ENCODE measurements at regions not wholly inside any gene's neighbourhood (a gene's known extent, or its start where the extent isn't known, plus 50 kb on each side); places are given as distances from the start of the nearest gene placed in this dataset.

- CTCF ChIA-PET = interaction anchor here (0.6 kb wide), 1 partner anchor 1184 kb away, joined by 4 read pairs; no protein-coding TSS in a partner anchor
Measured at GRCh38 chr1:30336550-30337323, 386.6 kb downstream of the MATN1 start.

GRCh38 chr1:30335997-30336390 lies 387.4 kb downstream of the MATN1 start:
- no peak for DNase-seq (ENCODE audit: low spot score)
- TF ChIP-seq, protein P1, sequence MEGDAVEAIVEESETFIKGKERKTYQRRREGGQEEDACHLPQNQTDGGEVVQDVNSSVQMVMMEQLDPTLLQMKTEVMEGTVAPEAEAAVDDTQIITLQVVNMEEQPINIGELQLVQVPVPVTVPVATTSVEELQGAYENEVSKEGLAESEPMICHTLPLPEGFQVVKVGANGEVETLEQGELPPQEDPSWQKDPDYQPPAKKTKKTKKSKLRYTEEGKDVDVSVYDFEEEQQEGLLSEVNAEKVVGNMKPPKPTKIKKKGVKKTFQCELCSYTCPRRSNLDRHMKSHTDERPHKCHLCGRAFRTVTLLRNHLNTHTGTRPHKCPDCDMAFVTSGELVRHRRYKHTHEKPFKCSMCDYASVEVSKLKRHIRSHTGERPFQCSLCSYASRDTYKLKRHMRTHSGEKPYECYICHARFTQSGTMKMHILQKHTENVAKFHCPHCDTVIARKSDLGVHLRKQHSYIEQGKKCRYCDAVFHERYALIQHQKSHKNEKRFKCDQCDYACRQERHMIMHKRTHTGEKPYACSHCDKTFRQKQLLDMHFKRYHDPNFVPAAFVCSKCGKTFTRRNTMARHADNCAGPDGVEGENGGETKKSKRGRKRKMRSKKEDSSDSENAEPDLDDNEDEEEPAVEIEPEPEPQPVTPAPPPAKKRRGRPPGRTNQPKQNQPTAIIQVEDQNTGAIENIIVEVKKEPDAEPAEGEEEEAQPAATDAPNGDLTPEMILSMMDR (conservative IDR thresholded peaks at IDR 0.05; ENCODE audit: low read depth) = no peak
- ChIA-PET POLR2A (ENCODE audit: low non-redundant PET) (no interaction called here), CTCF (no interaction called here)
- H3K27ac ChIP-seq = no peak overlapping the region

More at GRCh38 chr1:30336550-30337323, 386.6 kb downstream of the MATN1 start:
- TF ChIP-seq, protein P1 (conservative IDR thresholded peaks at IDR 0.05; ENCODE audit: low read depth) = no peak
- POLR2A ChIA-PET (ENCODE audit: low non-redundant PET) = no interaction called here
- DNase-seq (ENCODE audit: low spot score) = no peak
- H3K27ac ChIP-seq = no peak overlapping the region

- DNase-seq (ENCODE audit: low spot score) = no peak
- no peak overlapping the region for H3K27ac ChIP-seq
- ChIA-PET CTCF (interaction anchor here (0.6 kb wide), 1 partner anchor 35 kb away, joined by 4 read pairs; no protein-coding TSS in a partner anchor), POLR2A (ENCODE audit: low non-redundant PET) (no interaction called here)
- TF ChIP-seq, protein P1 (conservative IDR thresholded peaks at IDR 0.05; ENCODE audit: low read depth) = no peak
Measured at GRCh38 chr1:30335389-30335996, 387.9 kb downstream of the MATN1 start.

DNA sequence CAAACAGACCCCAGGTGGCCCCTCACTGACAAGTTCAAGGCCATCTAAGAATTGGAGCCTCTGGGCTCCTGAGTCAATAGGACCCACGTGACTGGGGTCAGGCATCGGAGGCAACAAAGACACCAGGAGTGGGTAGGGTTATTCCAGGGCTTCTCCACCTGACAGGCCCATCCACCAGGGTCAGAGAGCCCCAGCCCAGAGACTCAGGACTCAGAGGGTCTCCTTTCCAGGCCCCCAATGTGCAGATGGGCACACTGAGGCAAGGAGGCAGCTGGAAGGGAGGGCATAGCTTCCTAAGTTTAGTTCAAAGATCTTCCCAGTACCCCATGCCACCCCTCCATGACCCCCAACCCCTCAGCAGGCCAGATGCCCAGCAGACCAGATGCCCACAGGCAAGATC lies 388.6 kb downstream of the MATN1 start:
- POLR2A ChIA-PET (ENCODE audit: low non-redundant PET) = no interaction called here

GRCh38 chr1:30332116-30333094 lies 391.0 kb downstream of the MATN1 start:
- no peak overlapping the region for H3K27ac ChIP-seq
- POLR2A ChIA-PET (ENCODE audit: low non-redundant PET) = no interaction called here
- CTCF ChIA-PET = no interaction called here
- DNase-seq (ENCODE audit: low spot score) = no peak
- TF ChIP-seq, protein P1 (conservative IDR thresholded peaks at IDR 0.05; ENCODE audit: low read depth) = no peak

More for the DNA sequence above, 388.6 kb downstream of the MATN1 start:
- DNase-seq (ENCODE audit: low spot score) = no peak
- TF ChIP-seq, protein P1 (conservative IDR thresholded peaks at IDR 0.05; ENCODE audit: low read depth) = no peak
- CTCF ChIA-PET = no interaction called here
- no peak overlapping the region for H3K27ac ChIP-seq

Measured in RWPE1 (cell line).